ENCODE measurements at regions not wholly inside any gene's neighbourhood (a gene's known extent, or its start where the extent isn't known, plus 50 kb on each side); places are given as distances from the start of the nearest gene placed in this dataset.
A peak's percentile ranks its signal among the peaks of the same experiment; 100 is the strongest.

DNA sequence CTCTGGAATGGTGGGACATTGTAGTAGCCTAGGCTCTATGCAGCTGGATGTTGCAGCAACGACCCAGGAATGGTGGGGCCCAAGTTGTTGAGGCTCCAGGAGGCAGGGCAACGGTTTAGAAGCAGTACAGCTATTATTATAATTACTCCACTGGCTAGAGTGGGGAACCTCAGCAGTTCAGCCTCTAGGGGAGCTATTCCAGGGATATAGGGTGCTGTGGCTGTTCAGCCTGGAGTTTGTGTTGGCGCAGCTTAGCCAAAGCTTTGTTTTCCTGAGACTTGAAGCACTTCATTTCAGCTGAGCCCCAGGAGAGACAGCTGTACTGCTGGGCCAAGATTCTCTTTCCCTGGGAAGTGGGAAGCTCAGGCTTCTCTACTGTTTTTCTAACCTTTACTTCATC, 1023.0 kb upstream of the ATXN7L3B start:
- H3K36me3 ChIP-seq, result no peaks in the 10 kb centered on the region
- FAIRE-seq (no peak), ATAC-seq (no peak), DNase-seq (no peak)
- H3K4me1 ChIP-seq, result no peaks in the 10 kb centered on the region
- no peak for TF ChIP-seq CTCF (IDR thresholded peaks at IDR 0.05)
- H3K27ac ChIP-seq, result no peak overlapping the region
- no peaks in the 10 kb centered on the region for H3K9me3 ChIP-seq
- H3K27me3 ChIP-seq, result no peaks in the 10 kb centered on the region
- no peak overlapping the region for H3K4me3 ChIP-seq
- intact Hi-C loops (cut with DNase I), result no loop called here
- WGBS, 2 donors, result 81 to 89% methylated on average over 3 of the region's 3 CpGs

- intact Hi-C loops (cut with DNase I), result no loop called here
- Histone ChIP-seq H3K9me3 (no peaks in the 10 kb centered on the region), H3K27ac (no peak overlapping the region), H3K4me1 (no peaks in the 10 kb centered on the region), H3K36me3 (no peaks in the 10 kb centered on the region), H3K4me3 (no peak overlapping the region), H3K27me3 (no peaks in the 10 kb centered on the region)
- FAIRE-seq (no peak), ATAC-seq (no peak), DNase-seq (no peak)
- TF ChIP-seq CTCF (IDR thresholded peaks at IDR 0.05), result no peak
- WGBS, 2 donors, result 0% methylated on average over 1 of the region's 1 CpG
Measured at GRCh38 chr12:73517859-73518258, 1019.8 kb upstream of the ATXN7L3B start.

DNA sequence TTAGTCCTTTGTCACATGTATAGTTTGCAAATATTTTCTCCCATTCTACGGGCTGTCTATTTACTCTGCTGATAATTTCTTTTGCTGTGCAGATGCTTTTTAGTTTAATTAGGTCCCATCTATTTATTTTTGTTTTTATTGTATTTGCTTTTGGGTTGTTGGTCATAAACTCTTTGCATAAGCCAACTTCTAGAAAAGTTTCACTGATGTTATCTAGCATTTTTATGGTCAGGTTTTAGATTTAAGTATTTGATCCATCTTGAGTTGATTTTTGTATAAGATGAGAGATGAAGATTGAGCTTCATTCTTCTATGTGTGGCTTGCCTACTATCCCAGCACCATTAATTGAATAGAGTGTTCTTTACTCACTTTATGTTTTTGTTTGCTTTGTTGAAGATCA, 1008.4 kb upstream of the ATXN7L3B start:
- Histone ChIP-seq H3K27ac (no peak overlapping the region), H3K27me3 (no peaks in the 10 kb centered on the region), H3K4me1 (peaks cover 0 to 9% (median 0%) of the 10 kb centered on the region in 3 donors), H3K36me3 (no peaks in the 10 kb centered on the region), H3K9me3 (no peaks in the 10 kb centered on the region), H3K4me3 (no peak overlapping the region)
- no peak for FAIRE-seq
- no peak for TF ChIP-seq CTCF (IDR thresholded peaks at IDR 0.05)
- ATAC-seq, result no peak
- DNase-seq, result no peak
- intact Hi-C loops (cut with DNase I), result no loop called here
- 32 to 47% methylated on average over 1 of the region's 1 CpG for WGBS, 2 donors

- DNase-seq (no peak), FAIRE-seq (no peak), ATAC-seq (no peak)
- no peaks in the 10 kb centered on the region for H3K9me3 ChIP-seq
- no peak overlapping the region for H3K4me3 ChIP-seq
- no peak overlapping the region for H3K27ac ChIP-seq
- no peaks in the 10 kb centered on the region for H3K27me3 ChIP-seq
- no peaks in the 10 kb centered on the region for H3K36me3 ChIP-seq
- peaks cover 0 to 9% (median 0%) of the 10 kb centered on the region in 3 donors for H3K4me1 ChIP-seq
- TF ChIP-seq CTCF (IDR thresholded peaks at IDR 0.05), result no peak
- intact Hi-C loops (cut with DNase I), result no loop called here
Measured at GRCh38 chr12:73529954-73530353, 1007.7 kb upstream of the ATXN7L3B start.

DNA sequence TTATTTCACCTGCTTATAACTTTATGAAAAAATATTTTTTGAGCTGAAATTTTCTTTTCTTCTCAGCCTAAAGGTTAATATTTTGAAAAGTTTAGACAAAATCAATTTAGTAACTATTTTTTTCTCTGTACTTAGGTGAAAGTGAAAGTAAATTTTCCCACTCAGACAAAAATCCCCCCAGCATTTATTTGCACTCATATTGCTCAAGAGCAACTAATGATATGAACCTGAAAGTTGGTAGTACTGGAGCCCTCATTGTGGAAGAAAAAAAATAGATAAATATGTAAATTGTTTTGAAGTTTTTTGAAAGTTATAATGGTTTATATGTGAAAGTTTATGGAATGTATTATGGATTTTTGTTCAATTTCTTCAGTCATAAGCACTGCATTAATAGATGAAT, 1005.9 kb upstream of the ATXN7L3B start:
- TF ChIP-seq CTCF (IDR thresholded peaks at IDR 0.05), result no peak
- intact Hi-C loops (cut with DNase I), result no loop called here
- no peak for FAIRE-seq
- peak in 1 of 4 donors; percentile 39 for ATAC-seq
- Histone ChIP-seq H3K27ac (no peak overlapping the region), H3K27me3 (no peaks in the 10 kb centered on the region), H3K4me3 (no peak overlapping the region), H3K36me3 (no peaks in the 10 kb centered on the region), H3K4me1 (peaks cover 0 to 9% (median 0%) of the 10 kb centered on the region in 3 donors), H3K9me3 (no peaks in the 10 kb centered on the region)
- DNase-seq, result no peak
